ENCODE measurements at regions not wholly inside any gene's neighbourhood (a gene's known extent, or its start where the extent isn't known, plus 50 kb on each side); places are given as distances from the start of the nearest gene placed in this dataset.

- no peaks in the 10 kb centered on the region for H3K4me1 Mint-ChIP-seq
- no peaks in the 10 kb centered on the region; the same call in 1 of the 2 replicates for H3K27me3 Mint-ChIP-seq (ENCODE audit: low read depth)
- peaks cover 3% of the 10 kb centered on the region for H3K36me3 Mint-ChIP-seq
- ChIA-PET CTCF (interaction anchor here (1.8 kb wide), 1 partner anchor 118 kb away, joined by 24 read pairs; no protein-coding TSS in a partner anchor), POLR2A (no interaction called here)
- ATAC-seq = peak; percentile 75
- peaks cover 14% of the 10 kb centered on the region for H3K9me3 Mint-ChIP-seq
- no peak overlapping the region for H3K4me3 Mint-ChIP-seq
- no peak for TF ChIP-seq NR3C1 (CRISPR knock-in tag; conservative IDR thresholded peaks at IDR 0.05; ENCODE audit: low read depth)
- TF ChIP-seq, protein P1, sequence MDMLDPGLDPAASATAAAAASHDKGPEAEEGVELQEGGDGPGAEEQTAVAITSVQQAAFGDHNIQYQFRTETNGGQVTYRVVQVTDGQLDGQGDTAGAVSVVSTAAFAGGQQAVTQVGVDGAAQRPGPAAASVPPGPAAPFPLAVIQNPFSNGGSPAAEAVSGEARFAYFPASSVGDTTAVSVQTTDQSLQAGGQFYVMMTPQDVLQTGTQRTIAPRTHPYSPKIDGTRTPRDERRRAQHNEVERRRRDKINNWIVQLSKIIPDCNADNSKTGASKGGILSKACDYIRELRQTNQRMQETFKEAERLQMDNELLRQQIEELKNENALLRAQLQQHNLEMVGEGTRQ (CRISPR knock-in tag; IDR thresholded peaks at IDR 0.05) = no peak
- TF ChIP-seq CREB1 (CRISPR knock-in tag; IDR thresholded peaks at IDR 0.05) = no peak
- TF ChIP-seq GRHL2 (CRISPR knock-in tag; IDR thresholded peaks at IDR 0.05; ENCODE audit: insufficient replicate concordance, severe bottlenecking) = no peak
- no peak for TF ChIP-seq SMAD4 (CRISPR knock-in tag; IDR thresholded peaks at IDR 0.05)
- no peak for TF ChIP-seq EMX1 (CRISPR knock-in tag; IDR thresholded peaks at IDR 0.05)
- no peak for TF ChIP-seq CDX4 (CRISPR knock-in tag; IDR thresholded peaks at IDR 0.05; ENCODE audit: borderline replicate concordance)
- TF ChIP-seq GTF2I (CRISPR knock-in tag; conservative IDR thresholded peaks at IDR 0.05) = no peak
- TF ChIP-seq ZNF423 (CRISPR knock-in tag; IDR thresholded peaks at IDR 0.05) = no peak
- no peak for TF ChIP-seq MYBL2 (CRISPR knock-in tag; IDR thresholded peaks at IDR 0.05)
- TF ChIP-seq ZNF416 (CRISPR knock-in tag; IDR thresholded peaks at IDR 0.05) = no peak
- no peak for TF ChIP-seq NR2C2 (CRISPR knock-in tag; IDR thresholded peaks at IDR 0.05)
- TF ChIP-seq, protein P2, sequence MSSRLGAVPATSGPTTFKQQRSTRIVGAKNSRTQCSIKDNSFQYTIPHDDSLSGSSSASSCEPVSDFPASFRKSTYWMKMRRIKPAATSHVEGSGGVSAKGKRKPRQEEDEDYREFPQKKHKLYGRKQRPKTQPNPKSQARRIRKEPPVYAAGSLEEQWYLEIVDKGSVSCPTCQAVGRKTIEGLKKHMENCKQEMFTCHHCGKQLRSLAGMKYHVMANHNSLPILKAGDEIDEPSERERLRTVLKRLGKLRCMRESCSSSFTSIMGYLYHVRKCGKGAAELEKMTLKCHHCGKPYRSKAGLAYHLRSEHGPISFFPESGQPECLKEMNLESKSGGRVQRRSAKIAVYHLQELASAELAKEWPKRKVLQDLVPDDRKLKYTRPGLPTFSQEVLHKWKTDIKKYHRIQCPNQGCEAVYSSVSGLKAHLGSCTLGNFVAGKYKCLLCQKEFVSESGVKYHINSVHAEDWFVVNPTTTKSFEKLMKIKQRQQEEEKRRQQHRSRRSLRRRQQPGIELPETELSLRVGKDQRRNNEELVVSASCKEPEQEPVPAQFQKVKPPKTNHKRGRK (CRISPR knock-in tag; IDR thresholded peaks at IDR 0.05; ENCODE audit: borderline replicate concordance) = no peak
- no peak for TF ChIP-seq GABPB1 (CRISPR knock-in tag; IDR thresholded peaks at IDR 0.05)
- TF ChIP-seq ATF1 (CRISPR knock-in tag; IDR thresholded peaks at IDR 0.05) = no peak
- no peak for TF ChIP-seq ZSCAN18 (CRISPR knock-in tag; IDR thresholded peaks at IDR 0.05)
- no peak for TF ChIP-seq ZNF121 (CRISPR knock-in tag; IDR thresholded peaks at IDR 0.05)
- no peak for TF ChIP-seq RELA (CRISPR knock-in tag; IDR thresholded peaks at IDR 0.05; ENCODE audit: borderline replicate concordance)
- no peak overlapping the region for H3K27ac Mint-ChIP-seq
- peak; percentile 15 for DNase-seq (ENCODE audit: low spot score)
Measured at GRCh38 chr18:2223849-2224248, 347.5 kb downstream of the METTL4 start.

- H3K36me3 Mint-ChIP-seq = no peaks in the 10 kb centered on the region; the same call in 1 of the 2 replicates
- no peak for DNase-seq (ENCODE audit: low spot score)
- H3K4me3 Mint-ChIP-seq = no peak overlapping the region
- H3K27ac Mint-ChIP-seq = no peak overlapping the region
- CTCF ChIA-PET = interaction anchor here (0.9 kb wide), 1 partner anchor 572 kb away, joined by 3 read pairs; no protein-coding TSS in a partner anchor
- H3K9me3 Mint-ChIP-seq = peaks cover 16% of the 10 kb centered on the region
- POLR2A ChIA-PET = no interaction called here
- TF ChIP-seq, protein P3, sequence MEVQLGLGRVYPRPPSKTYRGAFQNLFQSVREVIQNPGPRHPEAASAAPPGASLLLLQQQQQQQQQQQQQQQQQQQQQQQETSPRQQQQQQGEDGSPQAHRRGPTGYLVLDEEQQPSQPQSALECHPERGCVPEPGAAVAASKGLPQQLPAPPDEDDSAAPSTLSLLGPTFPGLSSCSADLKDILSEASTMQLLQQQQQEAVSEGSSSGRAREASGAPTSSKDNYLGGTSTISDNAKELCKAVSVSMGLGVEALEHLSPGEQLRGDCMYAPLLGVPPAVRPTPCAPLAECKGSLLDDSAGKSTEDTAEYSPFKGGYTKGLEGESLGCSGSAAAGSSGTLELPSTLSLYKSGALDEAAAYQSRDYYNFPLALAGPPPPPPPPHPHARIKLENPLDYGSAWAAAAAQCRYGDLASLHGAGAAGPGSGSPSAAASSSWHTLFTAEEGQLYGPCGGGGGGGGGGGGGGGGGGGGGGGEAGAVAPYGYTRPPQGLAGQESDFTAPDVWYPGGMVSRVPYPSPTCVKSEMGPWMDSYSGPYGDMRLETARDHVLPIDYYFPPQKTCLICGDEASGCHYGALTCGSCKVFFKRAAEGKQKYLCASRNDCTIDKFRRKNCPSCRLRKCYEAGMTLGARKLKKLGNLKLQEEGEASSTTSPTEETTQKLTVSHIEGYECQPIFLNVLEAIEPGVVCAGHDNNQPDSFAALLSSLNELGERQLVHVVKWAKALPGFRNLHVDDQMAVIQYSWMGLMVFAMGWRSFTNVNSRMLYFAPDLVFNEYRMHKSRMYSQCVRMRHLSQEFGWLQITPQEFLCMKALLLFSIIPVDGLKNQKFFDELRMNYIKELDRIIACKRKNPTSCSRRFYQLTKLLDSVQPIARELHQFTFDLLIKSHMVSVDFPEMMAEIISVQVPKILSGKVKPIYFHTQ (CRISPR knock-in tag; IDR thresholded peaks at IDR 0.05) = no peak
- TF ChIP-seq RELA (CRISPR knock-in tag; IDR thresholded peaks at IDR 0.05; ENCODE audit: borderline replicate concordance) (no peak), NFYB (CRISPR knock-in tag; conservative IDR thresholded peaks at IDR 0.05; ENCODE audit: low read depth) (no peak), ZNF425 (CRISPR knock-in tag; conservative IDR thresholded peaks at IDR 0.05) (no peak)
- ATAC-seq = no peak
- H3K4me1 Mint-ChIP-seq = no peaks in the 10 kb centered on the region
- peaks cover 3% of the 10 kb centered on the region; the same call in 1 of the 2 replicates for H3K27me3 Mint-ChIP-seq (ENCODE audit: low read depth)
Measured at GRCh38 chr18:2236232-2236631, 335.1 kb downstream of the METTL4 start.

Data from WTC11 (cell line).